HCT116 (cell line): ENCODE measurements at regions not wholly inside any gene's neighbourhood (a gene's known extent, or its start where the extent isn't known, plus 50 kb on each side); places are given as distances from the start of the nearest gene placed in this dataset.

Source experiments
- ATAC-seq: fragments of 200-7000 bp; cut with Tn5 transposase; 2 replicates; pipeline ENCODE4 v1.9.1; 2020; ENCODE audit warnings: mild to moderate bottlenecking, moderate library complexity
- BruUV-seq: library from RNA; stranded (reverse); fragments of 400-500 nt; replicated peaks from 2 replicates; lab custom pipeline; 2021; lab: Mats Ljungman, UMichigan
- CTCF ChIA-PET: fragments of 300-600 bp; sonication (Branson Sonifier 250); formaldehyde crosslinking; loops from one replicate; lab custom pipeline; 2021; ENCODE audit warnings: antibody characterized with exemption; lab: Charles Lee
- POLR2A ChIA-PET: fragments of 300-600, 350-600 bp; sonication (Branson Sonifier 250); formaldehyde crosslinking; loops from one replicate; lab custom pipeline; 2021; ENCODE audit warnings: antibody characterized with exemption; lab: Charles Lee
- RAD21 ChIA-PET, 2 experiments: fragments of 300-600 bp; sonication (Branson Sonifier 250); formaldehyde crosslinking; loops; one replicate each; lab custom pipeline; 2023; ENCODE audit warnings: low total read pairs in 2 of 2; ENCODE audit not compliant: uncharacterized antibody in 2 of 2, unreplicated experiment in 2 of 2, low non-redundant PET in 1 of 2; lab: Charles Lee
- DNase-seq: peaks from one replicate; pipeline ENCODE4 v3.0.0-alpha.2; 2010; ENCODE audit warnings: low read depth, low spot score
- H2AFZ ChIP-seq: fragments of 200-600 bp; shearing (Covaris generic), sonication (generic); 2 replicates; pipeline ENCODE4 v1.6.1; 2017; ENCODE audit warnings: low read depth, mixed run types, mixed read lengths, antibody characterized with exemption, low read length; ENCODE audit not compliant: poor library complexity, severe bottlenecking
- H3K27ac ChIP-seq: 2 replicates; pipeline ENCODE4 v1.5.1; 2012; ENCODE audit warnings: low read depth, low read length
- H3K27me3 ChIP-seq: fragments of 200-600 bp; sonication (generic); 2 replicates; pipeline ENCODE4 v1.6.1; 2016; ENCODE audit warnings: mixed run types, low read length, mixed read lengths; ENCODE audit not compliant: insufficient read depth
- H3K36me3 ChIP-seq, 2 experiments: fragments of 200-500 bp in 1 of 2; fragments of 200-600 bp in 1 of 2; sonication (Bioruptor generic) in 1 of 2; sonication (generic) in 1 of 2; 2 replicates each; pipeline versions ENCODE4 v1.5.1 to v1.6.1; 2014 to 2016; ENCODE audit warnings: low read length in 2 of 2, inconsistent platforms in 1 of 2, mixed read lengths in 1 of 2, mixed run types in 1 of 2; ENCODE audit not compliant: insufficient read depth in 2 of 2, control insufficient read depth in 1 of 2
- H3K4me1 ChIP-seq, 2 experiments: fragments of 200-600 bp in 1 of 2; sonication (generic) in 1 of 2; 2 replicates each; pipeline versions ENCODE4 v1.5.1 to v1.6.1; 2012 to 2017; ENCODE audit warnings: low read length in 2 of 2, inconsistent platforms in 1 of 2, mild to moderate bottlenecking in 1 of 2, mixed read lengths in 1 of 2, mixed run types in 1 of 2, moderate library complexity in 1 of 2; ENCODE audit not compliant: insufficient read depth in 2 of 2, control insufficient read depth in 1 of 2
- H3K4me2 ChIP-seq: fragments of 200-600 bp; sonication (generic); 2 replicates; pipeline ENCODE4 v1.6.1; 2017; ENCODE audit warnings: mixed run types, low read length, mixed read lengths
- H3K4me3 ChIP-seq, 2 experiments: fragments of 200-600 bp in 1 of 2; sonication (generic) in 1 of 2; replicated peaks in 1 of 2; 2 replicates each; pipeline ENCODE4 v1.5.1; 2011 to 2016; ENCODE audit warnings: low read length in 2 of 2, control low read depth in 1 of 2, low read depth in 1 of 2, mild to moderate bottlenecking in 1 of 2, mixed read lengths in 1 of 2, mixed run types in 1 of 2
- H3K79me2 ChIP-seq: fragments of 200-600 bp; sonication (generic); 2 replicates; pipeline ENCODE4 v1.6.1; 2017; ENCODE audit warnings: mild to moderate bottlenecking, mixed run types, low read length, moderate library complexity, mixed read lengths; ENCODE audit not compliant: insufficient read depth
- H3K9ac ChIP-seq: fragments of 200-600 bp; sonication (generic); 2 replicates; pipeline ENCODE4 v1.6.1; 2016; ENCODE audit warnings: low read length, mixed read lengths
- H3K9me2 ChIP-seq: fragments of 200-600 bp; sonication (generic), shearing (Covaris generic); 2 replicates; pipeline ENCODE4 v1.6.1; 2017; ENCODE audit warnings: mixed run types, mild to moderate bottlenecking, moderate library complexity; ENCODE audit not compliant: insufficient read depth
- H3K9me3 ChIP-seq, 2 experiments: fragments of 200-500 bp in 1 of 2; fragments of 200-600 bp in 1 of 2; sonication (Bioruptor generic) in 1 of 2; sonication (generic) in 1 of 2; 2 replicates each; pipeline ENCODE4 v1.6.1; 2014 to 2017; ENCODE audit warnings: low read length in 2 of 2, mixed read lengths in 2 of 2, inconsistent platforms in 1 of 2, low read depth in 1 of 2, mild to moderate bottlenecking in 1 of 2, mixed run types in 1 of 2, moderate library complexity in 1 of 2; ENCODE audit not compliant: control insufficient read depth in 1 of 2, insufficient read depth in 1 of 2
- H4K20me1 ChIP-seq: fragments of 200-600 bp; sonication (generic), shearing (Covaris generic); 2 replicates; pipeline ENCODE4 v1.6.1; 2017; ENCODE audit warnings: mixed run types, mild to moderate bottlenecking, moderate library complexity; ENCODE audit not compliant: insufficient read depth
- CBX3 ChIP-seq: IDR thresholded peaks from 2 replicates; pipeline ENCODE4 v1.6.1; 2012; ENCODE audit warnings: low read depth
- CEBPB ChIP-seq: IDR thresholded peaks from 2 replicates; pipeline ENCODE4 v1.6.1; 2012; ENCODE audit warnings: low read depth
- ELF1 ChIP-seq: IDR thresholded peaks from 2 replicates; pipeline ENCODE4 v1.6.1; 2012; ENCODE audit warnings: low read depth, borderline replicate concordance
- EZH2 ChIP-seq: fragments of 200-600 bp; sonication (generic); IDR thresholded peaks from 2 replicates; pipeline ENCODE4 v1.6.1; 2017; ENCODE audit warnings: antibody characterized with exemption, mixed run types
- JUND ChIP-seq: IDR thresholded peaks from 2 replicates; pipeline ENCODE4 v1.6.1; 2012
- POLR2AphosphoS5 ChIP-seq: IDR thresholded peaks from 2 replicates; pipeline ENCODE4 v1.6.1; 2011; ENCODE audit warnings: mild to moderate bottlenecking, low read depth, low read length, moderate library complexity
- SRF ChIP-seq: IDR thresholded peaks from 2 replicates; pipeline ENCODE4 v1.6.1; 2012; ENCODE audit warnings: low read depth
- TCF7L2 ChIP-seq: IDR thresholded peaks from 2 replicates; pipeline ENCODE4 v1.7.0; 2011; ENCODE audit warnings: borderline replicate concordance, inconsistent platforms; ENCODE audit not compliant: insufficient read depth, insufficient read length; ENCODE audit errors: extremely low read depth
- ZBTB33 ChIP-seq: IDR thresholded peaks from 2 replicates; pipeline ENCODE4 v1.6.1; 2011; ENCODE audit warnings: mild to moderate bottlenecking, low read length, moderate library complexity; ENCODE audit not compliant: insufficient replicate concordance; ENCODE audit errors: extremely low read depth
- ZFX ChIP-seq: fragments of 450-650 bp; IDR thresholded peaks from 2 replicates; pipeline ENCODE4 v1.6.1; 2017
- intact Hi-C: fragments of 100-400 bp; cut with micrococcal nuclease; formaldehyde crosslinking; loops from 2 replicates; pipeline ENCODE4 v1.10.0; 2022

DNA sequence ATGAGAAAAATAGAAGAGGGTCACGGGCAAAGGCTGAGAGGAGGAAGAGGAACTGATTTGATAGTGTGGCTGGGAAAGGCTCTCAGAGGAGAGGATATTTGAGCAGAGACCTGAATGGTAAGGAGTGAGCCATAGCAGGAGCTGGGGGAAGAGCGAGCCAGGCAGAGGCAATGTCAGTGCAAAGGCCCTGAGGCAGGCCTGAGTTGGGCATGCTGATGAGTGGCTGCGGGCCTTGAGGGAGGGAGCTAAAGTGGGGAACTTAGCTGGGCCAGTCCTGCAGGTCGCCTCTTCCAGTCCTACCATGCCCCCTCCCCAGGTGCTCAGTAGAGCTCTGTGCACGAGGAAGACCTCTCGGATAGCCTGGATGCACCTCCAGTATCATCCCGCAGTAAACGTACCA is 55.4 kb upstream of the FGFR2 start:
- no peak for DNase-seq
- BruUV-seq = no TSS peak
- no peak overlapping the region for H3K4me3 ChIP-seq
- TF ChIP-seq SRF (no peak), CEBPB (no peak), ELF1 (no peak), JUND (no peak), ZFX (no peak)
- TF ChIP-seq, all 23 proteins: peak for 0
- Histone ChIP-seq H3K9me3 (no peaks in the 10 kb centered on the region), H4K20me1 (no peaks in the 10 kb centered on the region), H3K9me2 (no peaks in the 10 kb centered on the region), H3K27me3 (no peaks in the 10 kb centered on the region), H3K9ac (no peak overlapping the region), H3K79me2 (no peaks in the 10 kb centered on the region), H3K27ac (no peak overlapping the region), H2AFZ (no peak overlapping the region), H3K4me1 (no peaks in the 10 kb centered on the region), H3K4me2 (no peak overlapping the region), H3K36me3 (no peaks in the 10 kb centered on the region)
- RAD21 ChIA-PET = no interaction called here
- CTCF ChIA-PET = interaction anchor here (0.6 kb wide), 1 partner anchor 294 kb away, joined by 5 read pairs; no protein-coding TSS in a partner anchor
- intact Hi-C loops = no loop called here
- ATAC-seq = no peak
- POLR2A ChIA-PET = no interaction called here

- H3K27ac ChIP-seq = no peak overlapping the region
- TF ChIP-seq TCF7L2 (no peak), EZH2 (no peak), CEBPB (no peak), POLR2AphosphoS5 (no peak), CBX3 (no peak), ZBTB33 (no peak)
- TF ChIP-seq, all 23 proteins: peak for 0
- H3K9ac ChIP-seq = no peak overlapping the region
- H4K20me1 ChIP-seq = no peaks in the 10 kb centered on the region
- ChIA-PET RAD21 (no interaction called here), POLR2A (no interaction called here), CTCF (no interaction called here)
- H2AFZ ChIP-seq = no peak overlapping the region
- no peaks in the 10 kb centered on the region for H3K36me3 ChIP-seq
- H3K27me3 ChIP-seq = no peaks in the 10 kb centered on the region
- H3K9me3 ChIP-seq = no peaks in the 10 kb centered on the region
- no peaks in the 10 kb centered on the region for H3K79me2 ChIP-seq
- no peak overlapping the region for H3K4me3 ChIP-seq
- H3K4me1 ChIP-seq = no peaks in the 10 kb centered on the region
- no peak; the same call in 1 of the 2 replicates for ATAC-seq
- intact Hi-C loops = no loop called here
- no peak for DNase-seq
- BruUV-seq = no TSS peak
- H3K9me2 ChIP-seq = no peaks in the 10 kb centered on the region
- no peak overlapping the region for H3K4me2 ChIP-seq
These were observed 50.2 kb upstream of the FGFR2 start for GRCh38 chr10:121648493-121648892.
